H9 (cell line): ENCODE measurements at regions not wholly inside any gene's neighbourhood (a gene's known extent, or its start where the extent isn't known, plus 50 kb on each side); places are given as distances from the start of the nearest gene placed in this dataset.

Source experiments
- DNase-seq: peaks from one replicate; pipeline ENCODE4 v3.0.0-alpha.2; 2017
- H2AFZ ChIP-seq: one replicate; pipeline ENCODE4 v1.6.1; 2013; ENCODE audit warnings: mild to moderate bottlenecking, low read length, control low read depth, moderate library complexity
- H2AK5ac ChIP-seq: 2 replicates; pipeline ENCODE4 v1.6.1; 2013; ENCODE audit warnings: low read length, control low read depth, mixed read lengths; ENCODE audit not compliant: insufficient read length
- H2BK120ac ChIP-seq: one replicate; pipeline ENCODE4 v1.6.1; 2013; ENCODE audit warnings: low read depth, mild to moderate bottlenecking, low read length, control low read depth, inconsistent platforms; ENCODE audit not compliant: poor library complexity, severe bottlenecking
- H2BK12ac ChIP-seq: 2 replicates; pipeline ENCODE4 v1.6.1; 2013; ENCODE audit warnings: low read length, control low read depth, mixed read lengths, low read depth; ENCODE audit not compliant: insufficient read length
- H2BK15ac ChIP-seq: 2 replicates; pipeline ENCODE4 v1.6.1; 2013; ENCODE audit warnings: low read depth, low read length, control low read depth
- H2BK20ac ChIP-seq: one replicate; pipeline ENCODE4 v1.6.1; 2013; ENCODE audit warnings: low read depth, mild to moderate bottlenecking, low read length, control low read depth, inconsistent platforms; ENCODE audit not compliant: poor library complexity, severe bottlenecking
- H2BK5ac ChIP-seq: 2 replicates; pipeline ENCODE4 v1.6.1; 2013; ENCODE audit warnings: low read length, control low read depth, mixed read lengths; ENCODE audit not compliant: insufficient read length
- H3K14ac ChIP-seq: 2 replicates; pipeline ENCODE4 v1.6.1; 2013; ENCODE audit warnings: low read length, control low read depth; ENCODE audit not compliant: insufficient read depth
- H3K18ac ChIP-seq: 2 replicates; pipeline ENCODE4 v1.6.1; 2013; ENCODE audit warnings: low read depth, mild to moderate bottlenecking, mixed read lengths, low read length, control low read depth; ENCODE audit not compliant: insufficient read length
- H3K23ac ChIP-seq: 2 replicates; pipeline ENCODE4 v1.6.1; 2013; ENCODE audit warnings: low read length, control low read depth, mixed read lengths, low read depth; ENCODE audit not compliant: insufficient read length
- H3K23me2 ChIP-seq: 2 replicates; pipeline ENCODE4 v1.6.1; 2013; ENCODE audit warnings: low read depth, mild to moderate bottlenecking, mixed read lengths, low read length, control low read depth; ENCODE audit not compliant: insufficient read length, poor library complexity, severe bottlenecking
- H3K27ac ChIP-seq: 2 replicates; pipeline ENCODE4 v1.5.1; 2013; ENCODE audit warnings: low read length, control low read depth, mixed read lengths, low read depth; ENCODE audit not compliant: insufficient read length
- H3K27me3 ChIP-seq: 2 replicates; pipeline ENCODE4 v1.6.1; 2013; ENCODE audit warnings: low read length, control low read depth, inconsistent platforms; ENCODE audit not compliant: insufficient read depth
- H3K4ac ChIP-seq: 2 replicates; pipeline ENCODE4 v1.6.1; 2013; ENCODE audit warnings: low read depth, mild to moderate bottlenecking, control low read depth, inconsistent platforms, low read length, moderate library complexity
- H3K4me1 ChIP-seq: 2 replicates; pipeline ENCODE4 v1.6.1; 2013; ENCODE audit warnings: low read length, control low read depth, inconsistent platforms; ENCODE audit not compliant: insufficient read depth
- H3K4me2 ChIP-seq: 2 replicates; pipeline ENCODE4 v1.6.1; 2013; ENCODE audit warnings: low read length, control low read depth, mixed read lengths; ENCODE audit not compliant: insufficient read length, insufficient read depth
- H3K56ac ChIP-seq: 2 replicates; pipeline ENCODE4 v1.6.1; 2013; ENCODE audit warnings: low read depth, mild to moderate bottlenecking, mixed read lengths, low read length, control low read depth; ENCODE audit not compliant: insufficient read length
- H3K79me1 ChIP-seq: 2 replicates; pipeline ENCODE4 v1.6.1; 2013; ENCODE audit warnings: low read depth, mild to moderate bottlenecking, moderate library complexity, low read length, control low read depth, inconsistent platforms; ENCODE audit not compliant: insufficient read depth, poor library complexity, severe bottlenecking
- H3K79me2 ChIP-seq: 2 replicates; pipeline ENCODE4 v1.6.1; 2013; ENCODE audit warnings: low read length, control low read depth, inconsistent platforms; ENCODE audit not compliant: insufficient read depth
- H3K9ac ChIP-seq: 2 replicates; pipeline ENCODE4 v1.6.1; 2013; ENCODE audit warnings: low read length, control low read depth, mixed read lengths; ENCODE audit not compliant: insufficient read length; ENCODE audit errors: extremely low read depth
- H3K9me3 ChIP-seq: one replicate; pipeline ENCODE4 v1.6.1; 2013; ENCODE audit warnings: low read depth, low read length, inconsistent platforms; ENCODE audit not compliant: control insufficient read depth
- H3T11ph ChIP-seq: one replicate; pipeline ENCODE4 v1.6.1; 2013; ENCODE audit warnings: mild to moderate bottlenecking, low read length, control low read depth, inconsistent platforms
- H4K20me1 ChIP-seq: one replicate; pipeline ENCODE4 v1.6.1; 2013; ENCODE audit not compliant: control insufficient read depth, insufficient read length, insufficient read depth
- H4K5ac ChIP-seq: 2 replicates; pipeline ENCODE4 v1.6.1; 2013; ENCODE audit warnings: low read depth, mild to moderate bottlenecking, mixed read lengths, low read length, control low read depth; ENCODE audit not compliant: insufficient read length
- H4K8ac ChIP-seq: replicated peaks from 2 replicates; pipeline ENCODE4 v1.6.1; 2013; ENCODE audit warnings: low read length, control low read depth, mixed read lengths, low read depth; ENCODE audit not compliant: insufficient read length
- H4K91ac ChIP-seq: 2 replicates; pipeline ENCODE4 v1.6.1; 2013; ENCODE audit warnings: low read depth, mild to moderate bottlenecking, moderate library complexity, mixed read lengths, low read length, control low read depth; ENCODE audit not compliant: insufficient read length
- H3K27ac Mint-ChIP-seq, 3 experiments: 2 replicates in 2 of 3; 3 replicates in 1 of 3; pipeline ENCODE4 v1.8.0; 2020 to 2021; ENCODE audit warnings: mixed read lengths in 3 of 3, mild to moderate bottlenecking in 1 of 3, moderate library complexity in 1 of 3
- H3K27me3 Mint-ChIP-seq: 2 replicates; pipeline ENCODE4 v1.8.0; 2021; ENCODE audit warnings: low read depth, mild to moderate bottlenecking, moderate library complexity, mixed read lengths
- H3K36me3 Mint-ChIP-seq, 3 experiments: 2 replicates in 2 of 3; 3 replicates in 1 of 3; pipeline ENCODE4 v1.8.0; 2020 to 2021; ENCODE audit warnings: low read depth in 3 of 3, mixed read lengths in 3 of 3; ENCODE audit not compliant: insufficient read depth in 1 of 3
- H3K4me1 Mint-ChIP-seq, 2 experiments: 2 replicates each; pipeline ENCODE4 v1.8.0; 2020; ENCODE audit warnings: mixed read lengths in 2 of 2
- H3K4me3 Mint-ChIP-seq, 2 experiments: 2 replicates in 1 of 2; 3 replicates in 1 of 2; pipeline ENCODE4 v1.8.0; 2020 to 2021; ENCODE audit warnings: mild to moderate bottlenecking in 2 of 2, mixed read lengths in 2 of 2, moderate library complexity in 1 of 2
- H3K9me3 Mint-ChIP-seq, 2 experiments: 2 replicates in 1 of 2; 3 replicates in 1 of 2; pipeline ENCODE4 v1.8.0; 2020; ENCODE audit warnings: mild to moderate bottlenecking in 2 of 2, mixed read lengths in 2 of 2, moderate library complexity in 1 of 2
- CTCF ChIP-seq: fragments of 200-600 bp; sonication (generic); conservative IDR thresholded peaks from 3 replicates; pipeline ENCODE4 v1.8.0; 2021; ENCODE audit warnings: antibody characterized with exemption, mild to moderate bottlenecking
- WGBS: extraction: QIAGEN DNeasy Blood & Tissue Kit; methylation state at CpG from one replicate; pipeline ENCODE4 v1.1.7; 2013; ENCODE audit warnings: missing lambda C conversion rate, low lambda C conversion rate, mixed read lengths; ENCODE audit not compliant: insufficient read length; ENCODE audit errors: extremely low coverage; 5-methylcytosine and 5-hydroxymethylcytosine counted together

GRCh38 chr16:17963185-17963836 is 373.2 kb downstream of the NPIPA8 start:
- H3K23ac ChIP-seq: no peak overlapping the region
- H3K4me1 ChIP-seq: no peaks in the 10 kb centered on the region
- no peak overlapping the region for H4K8ac ChIP-seq
- H3K36me3 Mint-ChIP-seq: peaks cover 1 to 16% (median 12%) of the 10 kb centered on the region in 3 experiments; a peak in 6 of 7 replicates
- no peak overlapping the region for H3K18ac ChIP-seq
- no peak overlapping the region for H3K27ac ChIP-seq
- H2BK5ac ChIP-seq: no peak overlapping the region
- no peaks in the 10 kb centered on the region for H3K79me2 ChIP-seq
- H3K27ac Mint-ChIP-seq: no peak overlapping the region
- no peaks in the 10 kb centered on the region for H3K23me2 ChIP-seq
- no peak overlapping the region for H3K4me2 ChIP-seq
- H2BK12ac ChIP-seq: no peak overlapping the region
- H2AK5ac ChIP-seq: no peak overlapping the region
- no peak overlapping the region for H3K9ac ChIP-seq
- no CpG with 5 or more reads among the region's 12 CpGs for WGBS
- H2BK15ac ChIP-seq: no peak overlapping the region
- no peak overlapping the region for H4K5ac ChIP-seq
- no peak overlapping the region for H2BK20ac ChIP-seq
- H2AFZ ChIP-seq: no peak overlapping the region
- no peak overlapping the region for H3K4ac ChIP-seq
- no peak overlapping the region for H2BK120ac ChIP-seq
- no peak overlapping the region for H4K91ac ChIP-seq
- H3K4me1 Mint-ChIP-seq: peaks cover 14 to 15% of the 10 kb centered on the region in 2 experiments
- no peak for DNase-seq
- H3K9me3 ChIP-seq: no peaks in the 10 kb centered on the region
- peaks cover 11 to 13% of the 10 kb centered on the region in 2 experiments; a peak in 4 of 5 replicates for H3K9me3 Mint-ChIP-seq
- H3K27me3 ChIP-seq: no peaks in the 10 kb centered on the region
- no peak overlapping the region for H3K56ac ChIP-seq
- H3T11ph ChIP-seq: no peak overlapping the region
- H4K20me1 ChIP-seq: no peaks in the 10 kb centered on the region
- H3K27me3 Mint-ChIP-seq: no peaks in the 10 kb centered on the region; the same call in none of the 2 replicates
- no peak overlapping the region for H3K14ac ChIP-seq
- no peak for TF ChIP-seq CTCF
- no peak overlapping the region; a peak in 1 of 5 replicates for H3K4me3 Mint-ChIP-seq
- no peaks in the 10 kb centered on the region for H3K79me1 ChIP-seq
